ENCODE measurements at regions not wholly inside any gene's neighbourhood (a gene's known extent, or its start where the extent isn't known, plus 50 kb on each side); places are given as distances from the start of the nearest gene placed in this dataset.
"Not testable (repeated sequence)": the region's sequence is repeated elsewhere in the genome, so short reads cannot be mapped to it uniquely, and the experiment has no call there.

DNA sequence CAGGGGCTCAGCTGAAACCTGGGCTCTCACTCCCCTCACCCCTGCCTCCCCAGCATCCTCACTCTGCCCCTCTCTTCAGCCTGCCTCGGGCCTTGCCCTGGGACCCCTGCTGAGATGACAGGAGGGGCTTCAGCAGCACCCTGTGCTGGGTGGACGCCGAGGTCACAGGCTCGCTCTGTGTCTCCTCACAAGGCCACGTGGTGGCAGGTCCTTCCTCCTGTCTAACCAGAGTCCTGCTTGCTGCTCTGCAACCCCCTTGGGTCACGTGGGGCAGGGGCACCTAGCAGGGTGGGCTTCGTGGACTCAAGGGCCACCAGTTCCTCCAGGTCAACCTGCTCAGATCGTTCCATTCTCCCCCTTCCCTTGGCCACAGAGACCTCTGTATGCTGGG, 90.4 kb downstream of the TMEM121 start:
- no peak for DNase-seq (ENCODE audit: low read depth)
- H3K4me3 ChIP-seq (ENCODE audit: low read depth, low read length) = no peak overlapping the region
- no peak for TF ChIP-seq CTCF (IDR thresholded peaks at IDR 0.05; ENCODE audit: insufficient read depth, low read length)

DNA sequence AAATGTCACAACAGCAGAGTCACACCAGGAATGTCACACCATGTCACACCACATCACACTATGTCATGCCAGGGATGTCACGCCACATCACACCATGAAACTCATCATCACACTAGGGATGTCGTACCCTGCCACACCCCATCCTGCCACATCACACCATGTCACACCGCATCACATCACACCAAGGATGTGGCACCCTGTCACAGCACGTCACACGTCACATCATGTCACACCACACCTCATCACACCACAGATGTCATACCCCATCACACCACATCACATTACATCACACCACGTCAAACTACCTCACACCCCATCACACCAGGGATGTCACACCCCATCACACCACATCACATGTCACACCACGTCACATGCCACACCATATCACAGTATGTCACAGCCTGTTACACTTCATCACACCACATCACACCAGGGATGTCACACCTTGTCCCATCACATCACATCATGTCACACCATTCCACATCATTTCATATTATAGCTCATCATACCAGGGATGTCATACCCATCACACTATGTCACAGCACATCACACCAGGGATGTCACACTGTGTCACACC, 90.9 kb downstream of the TMEM121 start:
- DNase-seq (ENCODE audit: low read depth) = no peak
- H3K4me3 ChIP-seq (ENCODE audit: low read depth, low read length) = no peak overlapping the region
- no peak for TF ChIP-seq CTCF (IDR thresholded peaks at IDR 0.05; ENCODE audit: insufficient read depth, low read length)

- DNase-seq (ENCODE audit: low read depth); H3K4me3 ChIP-seq (ENCODE audit: low read depth, low read length): not testable (repeated sequence)
These were observed 91.4 kb downstream of the TMEM121 start for GRCh38 chr14:105617805-105618204.

GRCh38 chr14:105619324-105619723, 92.9 kb downstream of the TMEM121 start:
- H3K4me3 ChIP-seq (ENCODE audit: low read depth, low read length); DNase-seq (ENCODE audit: low read depth): not testable (repeated sequence)

- H3K4me3 ChIP-seq (ENCODE audit: low read depth, low read length); DNase-seq (ENCODE audit: low read depth): not testable (repeated sequence)
These were observed 93.9 kb downstream of the TMEM121 start for GRCh38 chr14:105620178-105620864.

- not testable (repeated sequence) for H3K4me3 ChIP-seq (ENCODE audit: low read depth, low read length); DNase-seq (ENCODE audit: low read depth)
These were observed 94.6 kb downstream of the TMEM121 start for GRCh38 chr14:105620865-105621471.

DNA sequence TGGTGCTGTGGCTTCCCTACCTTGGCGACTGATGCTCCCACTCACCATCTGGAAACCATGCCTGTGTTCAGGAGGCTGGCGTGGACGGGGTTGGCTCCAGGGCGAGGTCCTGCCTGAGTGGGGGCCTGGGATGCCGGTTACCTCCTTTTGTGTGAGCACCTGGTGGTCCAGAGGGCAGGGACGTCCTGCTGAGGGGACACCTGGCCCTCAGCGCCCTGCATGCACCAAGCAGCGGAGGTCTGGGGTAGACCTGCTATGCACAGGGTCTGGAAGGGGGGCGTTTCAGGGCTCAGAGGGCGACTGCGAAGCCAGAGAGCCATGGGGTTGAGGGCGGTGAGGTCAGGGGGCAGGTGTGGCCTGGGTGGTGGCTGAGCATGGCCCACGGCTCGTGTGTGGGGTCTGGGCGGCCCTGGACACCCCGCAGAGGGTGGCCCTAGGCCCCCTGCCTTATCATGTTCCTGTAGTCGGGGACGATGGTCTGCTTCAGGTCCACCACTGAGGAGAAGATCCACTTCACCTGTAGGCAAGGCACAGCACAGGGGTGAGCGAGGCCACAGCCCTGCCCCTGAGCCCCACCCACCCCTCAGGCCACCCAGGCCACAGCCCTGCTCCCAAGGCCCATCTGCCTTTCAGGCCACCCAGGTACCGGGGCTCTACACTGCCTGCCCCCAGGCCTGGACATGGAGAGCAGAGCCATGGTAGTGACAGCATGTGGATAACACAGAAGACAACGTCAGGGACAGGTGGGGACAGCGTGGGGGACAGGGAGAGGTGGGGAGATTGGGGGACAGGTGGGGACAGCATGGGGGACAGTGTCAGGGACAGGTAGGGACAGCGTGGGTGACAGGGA, 95.3 kb downstream of the TMEM121 start:
- not testable (repeated sequence) for DNase-seq (ENCODE audit: low read depth); H3K4me3 ChIP-seq (ENCODE audit: low read depth, low read length)

- DNase-seq (ENCODE audit: low read depth) = no peak
- H3K4me3 ChIP-seq (ENCODE audit: low read depth, low read length) = no peak overlapping the region
- no peak for TF ChIP-seq CTCF (IDR thresholded peaks at IDR 0.05; ENCODE audit: insufficient read depth, low read length)
These were observed 96.1 kb downstream of the TMEM121 start for GRCh38 chr14:105622329-105622955.

DNA sequence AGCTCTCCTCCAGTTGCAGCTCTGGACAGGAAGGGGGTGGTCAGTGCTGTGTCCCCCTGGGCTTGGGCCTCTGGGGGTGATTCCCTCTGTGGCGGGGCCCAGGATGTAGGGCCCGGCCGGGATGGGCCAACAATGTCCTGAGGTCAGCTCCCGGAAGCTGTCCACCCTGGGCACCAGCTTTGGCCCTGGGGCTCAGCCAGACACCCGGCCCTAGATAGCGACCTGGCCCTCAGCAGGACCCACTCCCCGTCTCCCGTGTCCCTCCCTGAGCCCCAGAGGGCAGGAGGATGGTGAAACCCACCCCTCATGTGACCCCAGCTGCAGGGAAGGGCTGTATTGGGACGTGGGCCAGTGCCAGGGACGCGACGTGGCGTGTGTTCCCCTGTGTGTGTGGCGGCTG, 96.8 kb downstream of the TMEM121 start:
- DNase-seq (ENCODE audit: low read depth); H3K4me3 ChIP-seq (ENCODE audit: low read depth, low read length): not testable (repeated sequence)

DNA sequence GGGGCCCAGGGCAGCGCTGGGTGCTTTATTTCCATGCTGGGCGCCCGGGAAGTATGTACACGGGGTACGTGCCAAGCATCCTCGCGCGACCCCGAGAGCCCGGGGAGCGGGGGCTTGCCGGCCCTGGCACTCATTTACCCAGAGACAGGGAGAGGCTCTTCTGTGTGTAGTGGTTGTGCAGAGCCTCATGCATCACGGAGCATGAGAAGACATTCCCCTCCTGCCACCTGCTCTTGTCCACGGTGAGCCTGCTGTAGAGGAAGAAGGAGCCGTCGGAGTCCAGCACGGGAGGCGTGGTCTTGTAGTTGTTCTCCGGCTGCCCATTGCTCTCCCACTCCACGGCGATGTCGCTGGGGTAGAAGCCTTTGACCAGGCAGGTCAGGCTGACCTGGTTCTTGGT, 98.0 kb downstream of the TMEM121 start:
- DNase-seq (ENCODE audit: low read depth); H3K4me3 ChIP-seq (ENCODE audit: low read depth, low read length): not testable (repeated sequence)

DNA sequence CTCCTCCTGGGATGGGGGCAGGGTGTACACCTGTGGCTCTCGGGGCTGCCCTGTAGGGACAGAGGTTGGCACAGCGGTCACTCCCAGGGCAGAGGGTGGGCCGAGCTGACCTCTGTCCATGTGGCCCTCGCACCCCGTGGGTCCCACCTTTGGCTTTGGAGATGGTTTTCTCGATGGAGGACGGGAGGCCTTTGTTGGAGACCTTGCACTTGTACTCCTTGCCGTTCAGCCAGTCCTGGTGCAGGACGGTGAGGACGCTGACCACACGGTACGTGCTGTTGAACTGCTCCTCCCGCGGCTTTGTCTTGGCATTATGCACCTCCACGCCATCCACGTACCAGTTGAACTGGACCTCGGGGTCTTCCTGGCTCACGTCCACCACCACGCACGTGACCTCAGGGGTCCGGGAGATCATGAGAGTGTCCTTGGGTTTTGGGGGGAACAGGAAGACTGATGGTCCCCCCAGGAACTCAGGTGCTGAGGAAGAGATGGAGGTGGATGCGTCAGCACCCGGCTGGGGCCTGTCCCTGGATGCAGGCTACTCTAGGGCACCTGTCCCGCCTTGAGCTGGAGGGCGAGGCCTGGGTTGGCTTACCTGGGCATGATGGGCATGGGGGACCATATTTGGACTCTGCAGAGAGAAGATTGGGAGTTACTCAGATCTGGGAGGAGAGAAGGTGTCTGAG, 98.5 kb downstream of the TMEM121 start:
- not testable (repeated sequence) for H3K4me3 ChIP-seq (ENCODE audit: low read depth, low read length); DNase-seq (ENCODE audit: low read depth)

DNA sequence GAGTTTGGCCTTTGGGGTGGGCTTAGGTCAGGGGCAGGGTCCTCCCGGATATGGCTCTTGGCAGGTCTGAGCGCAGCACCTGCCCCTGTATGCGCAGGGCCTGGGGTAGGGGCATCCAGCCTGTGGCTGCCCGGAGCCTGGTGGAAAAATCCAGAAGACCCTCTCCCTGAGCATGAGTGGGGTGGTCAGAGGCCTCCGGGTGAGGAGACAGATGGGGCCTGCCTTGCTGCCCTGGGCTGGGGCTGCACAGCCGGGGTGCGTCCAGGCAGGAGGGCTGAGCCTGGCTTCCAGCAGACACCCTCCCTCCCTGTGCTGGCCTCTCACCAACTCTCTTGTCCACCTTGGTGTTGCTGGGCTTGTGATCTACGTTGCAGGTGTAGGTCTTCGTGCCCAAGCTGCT, 99.1 kb downstream of the TMEM121 start:
- not testable (repeated sequence) for H3K4me3 ChIP-seq (ENCODE audit: low read depth, low read length); DNase-seq (ENCODE audit: low read depth)

DNA sequence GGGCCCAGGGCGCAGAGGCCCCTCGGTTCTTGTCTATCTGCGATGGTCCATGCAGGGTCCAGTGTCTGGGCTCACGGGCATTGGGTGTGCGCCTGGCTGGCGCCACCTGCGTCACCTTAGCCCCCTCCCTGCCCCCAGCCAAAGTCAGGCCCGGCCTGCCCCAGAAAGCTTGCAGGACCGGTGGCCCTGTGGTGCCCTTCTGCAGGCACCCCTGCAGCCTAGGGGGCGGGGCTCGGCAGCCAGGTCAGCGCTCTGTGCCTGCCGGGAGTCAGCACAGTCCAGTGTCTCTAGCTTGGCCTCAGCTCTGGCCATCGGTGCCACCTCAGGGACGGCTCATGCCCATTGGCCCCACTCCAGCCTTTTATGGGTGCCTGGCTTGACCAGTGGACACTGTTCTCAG, 99.7 kb downstream of the TMEM121 start:
- DNase-seq (ENCODE audit: low read depth); H3K4me3 ChIP-seq (ENCODE audit: low read depth, low read length): not testable (repeated sequence)

- DNase-seq (ENCODE audit: low read depth); H3K4me3 ChIP-seq (ENCODE audit: low read depth, low read length): not testable (repeated sequence)
These were observed 100.3 kb downstream of the TMEM121 start for GRCh38 chr14:105626651-105627050.
